D341Med (cell line): ENCODE measurements at regions not wholly inside any gene's neighbourhood (a gene's known extent, or its start where the extent isn't known, plus 50 kb on each side); places are given as distances from the start of the nearest gene placed in this dataset.

Experiments
- DNase-seq: peaks from one replicate; pipeline ENCODE4 v3.0.0; 2012; ENCODE audit warnings: low spot score

GRCh38 chr10:42932735-42933447, 144.0 kb upstream of the RET start:
- DNase-seq = no peak

DNA sequence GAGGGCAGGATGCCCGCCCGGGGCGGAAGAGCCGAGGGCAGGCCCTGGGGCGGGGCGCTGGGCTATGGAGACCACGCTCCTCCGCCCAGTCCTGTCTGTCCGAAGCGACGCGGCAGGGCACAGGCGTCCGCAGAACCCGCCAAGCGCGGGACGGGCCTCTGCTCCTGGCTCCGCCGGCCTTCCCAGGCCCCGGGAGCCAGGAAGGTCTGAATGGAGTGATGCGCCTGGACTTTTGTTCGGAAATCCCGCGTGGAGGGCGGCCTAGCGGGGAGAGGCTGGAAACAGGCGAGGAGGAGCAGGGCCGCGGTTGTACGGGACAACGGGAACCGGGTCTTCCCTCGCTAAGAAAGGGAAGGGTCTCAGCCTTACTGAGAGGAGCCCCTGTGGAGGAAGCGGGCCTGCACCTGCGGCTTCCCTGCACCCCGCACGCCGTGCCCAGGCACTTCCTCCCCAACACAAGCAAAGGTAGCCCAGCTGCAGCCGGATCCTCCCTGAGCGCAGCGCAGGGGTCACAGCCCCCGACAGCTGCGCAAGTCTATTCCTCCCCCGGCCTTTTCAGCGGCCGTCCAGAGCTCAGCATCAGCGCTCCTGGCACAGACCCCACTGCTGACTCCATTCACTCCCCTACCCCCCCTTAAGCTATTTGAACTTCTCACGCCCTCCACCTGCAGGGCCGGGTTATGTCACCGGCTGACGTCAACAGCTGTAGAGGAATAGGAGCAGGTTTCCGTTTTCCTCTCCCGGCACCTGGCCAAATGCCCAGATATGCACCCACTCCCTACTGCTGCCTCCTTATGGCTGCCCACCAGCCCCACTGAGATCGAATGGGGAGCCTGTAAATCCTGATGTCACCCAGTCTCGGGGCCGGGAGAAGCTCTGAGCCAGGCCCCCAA, 143.2 kb upstream of the RET start:
- DNase-seq = no peak

- no peak for DNase-seq
These were observed 142.5 kb upstream of the RET start for GRCh38 chr10:42934351-42934811.

DNA sequence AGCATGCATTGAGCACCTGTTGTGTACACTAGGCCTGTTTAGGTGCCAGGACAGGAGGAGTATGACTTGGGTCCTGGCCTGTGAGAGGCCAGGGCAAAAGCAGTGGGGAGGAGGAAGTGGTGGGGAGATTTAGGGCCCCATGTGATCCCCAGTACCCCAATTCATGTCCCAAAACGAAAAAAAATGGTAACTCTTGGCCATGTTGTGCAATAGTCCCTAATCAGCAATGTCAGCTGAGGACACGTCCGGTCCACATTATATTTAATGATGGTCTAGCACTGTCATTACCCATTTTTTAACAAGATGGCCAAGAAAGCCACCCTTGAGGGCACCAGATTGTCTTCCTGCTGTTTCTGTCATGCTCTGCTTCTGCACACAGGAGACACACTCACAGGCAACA, 142.0 kb upstream of the RET start:
- no peak for DNase-seq

DNA sequence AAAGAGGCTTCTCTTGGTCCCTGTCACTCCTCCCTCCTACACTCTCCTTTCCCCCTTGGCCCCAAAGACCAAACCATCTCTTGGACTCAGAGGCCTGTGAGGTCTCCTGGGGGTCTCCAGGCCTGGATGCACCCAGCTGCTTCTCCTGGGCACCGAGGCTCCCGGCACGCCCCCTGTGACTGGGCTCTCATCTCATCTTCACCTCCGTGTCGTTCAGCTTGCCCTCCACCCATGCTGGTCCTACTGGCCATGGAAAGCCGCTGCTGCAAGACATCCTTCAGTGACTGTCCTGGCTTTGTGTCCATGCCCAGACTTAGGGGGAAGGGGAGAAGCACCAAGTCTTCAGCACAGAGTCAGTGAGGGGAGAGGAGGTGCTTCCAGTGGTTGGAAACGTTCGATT, 141.4 kb upstream of the RET start:
- DNase-seq = no peak

- DNase-seq = no peak
These were observed 140.3 kb upstream of the RET start for GRCh38 chr10:42936580-42936979.

- no peak for DNase-seq
These were observed 139.8 kb upstream of the RET start for GRCh38 chr10:42937048-42937447.

GRCh38 chr10:42937649-42938180, 139.2 kb upstream of the RET start:
- no peak for DNase-seq

DNA sequence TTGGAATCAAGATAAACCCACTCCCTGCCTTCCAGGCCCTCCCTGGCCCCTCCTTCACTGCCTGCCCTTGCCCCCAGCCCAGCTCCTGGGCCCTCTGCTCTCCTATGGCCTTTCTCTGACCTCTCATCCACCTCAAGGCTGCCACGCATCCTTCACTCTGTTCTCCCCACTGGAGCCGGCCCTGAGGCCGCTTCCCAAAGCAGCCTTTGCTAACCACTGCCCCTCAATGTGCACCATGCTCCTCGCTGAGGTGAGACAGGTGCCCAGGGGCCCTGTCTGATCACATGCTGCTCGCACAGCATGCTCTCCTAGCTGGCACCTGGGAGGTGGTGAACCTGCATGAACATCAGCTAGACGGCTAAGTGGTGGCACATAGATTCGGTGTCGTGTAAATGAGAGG, 138.5 kb upstream of the RET start:
- no peak for DNase-seq

- no peak for DNase-seq
These were observed 137.6 kb upstream of the RET start for GRCh38 chr10:42939237-42939636.

- no peak for DNase-seq
These were observed 137.0 kb upstream of the RET start for GRCh38 chr10:42939685-42940366.

DNA sequence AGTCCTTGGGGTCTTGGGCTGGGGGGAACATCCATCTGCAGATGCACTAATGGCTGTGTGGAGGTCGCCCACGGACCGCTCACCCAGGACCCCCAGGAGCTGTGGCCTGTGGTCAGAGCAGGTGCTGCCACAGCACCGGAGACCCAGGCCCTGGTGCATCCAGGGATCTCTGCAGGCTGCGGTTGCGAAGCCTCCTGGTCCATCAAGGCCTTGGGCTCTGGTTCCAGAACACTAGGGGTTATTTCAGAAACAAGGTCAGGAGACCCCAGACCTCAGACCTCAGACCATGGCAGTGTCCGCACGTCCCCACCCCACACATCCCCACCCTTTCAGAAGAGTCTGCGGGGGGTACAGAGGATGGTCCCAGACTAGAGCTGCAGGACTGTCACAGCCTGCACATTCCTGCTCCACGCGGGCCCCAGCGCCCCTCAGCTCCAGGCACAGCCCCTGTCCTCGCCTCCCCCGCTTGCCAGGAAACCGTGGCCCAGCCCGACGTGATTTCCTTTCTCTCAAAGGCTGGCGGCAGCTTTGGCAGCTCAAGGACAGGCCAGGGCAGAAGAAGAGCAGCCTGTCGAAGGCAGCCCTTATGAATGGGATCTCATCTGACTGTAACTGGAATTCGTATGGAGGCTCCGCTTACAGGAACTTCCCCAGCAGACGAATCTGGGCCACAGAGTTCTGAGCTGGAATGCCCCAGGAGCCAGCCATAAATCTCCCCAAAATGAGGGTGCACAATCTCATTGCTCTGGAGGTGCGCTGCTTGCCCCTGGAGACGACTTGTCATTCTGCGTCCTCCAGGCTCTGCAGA, 136.2 kb upstream of the RET start:
- no peak for DNase-seq

DNA sequence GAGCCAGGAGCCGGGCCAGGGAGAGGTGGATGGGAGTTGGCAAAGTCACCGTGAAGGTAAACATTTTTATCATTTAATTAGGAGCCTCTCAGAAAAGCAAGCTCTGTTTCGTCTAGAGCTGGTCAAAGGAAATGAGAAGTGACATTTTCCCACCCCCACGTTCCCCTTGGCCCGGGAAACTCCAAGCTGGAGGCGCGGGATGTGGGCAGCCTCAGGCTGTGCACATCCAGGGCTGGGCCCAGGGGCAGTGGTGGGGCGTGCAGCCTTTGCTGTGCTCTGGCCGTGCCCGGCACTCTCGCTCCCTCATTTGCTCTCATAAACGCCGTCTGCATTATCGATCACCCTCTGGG, 135.6 kb upstream of the RET start:
- no peak for DNase-seq

- no peak for DNase-seq
These were observed 135.1 kb upstream of the RET start for GRCh38 chr10:42941790-42942189.

DNA sequence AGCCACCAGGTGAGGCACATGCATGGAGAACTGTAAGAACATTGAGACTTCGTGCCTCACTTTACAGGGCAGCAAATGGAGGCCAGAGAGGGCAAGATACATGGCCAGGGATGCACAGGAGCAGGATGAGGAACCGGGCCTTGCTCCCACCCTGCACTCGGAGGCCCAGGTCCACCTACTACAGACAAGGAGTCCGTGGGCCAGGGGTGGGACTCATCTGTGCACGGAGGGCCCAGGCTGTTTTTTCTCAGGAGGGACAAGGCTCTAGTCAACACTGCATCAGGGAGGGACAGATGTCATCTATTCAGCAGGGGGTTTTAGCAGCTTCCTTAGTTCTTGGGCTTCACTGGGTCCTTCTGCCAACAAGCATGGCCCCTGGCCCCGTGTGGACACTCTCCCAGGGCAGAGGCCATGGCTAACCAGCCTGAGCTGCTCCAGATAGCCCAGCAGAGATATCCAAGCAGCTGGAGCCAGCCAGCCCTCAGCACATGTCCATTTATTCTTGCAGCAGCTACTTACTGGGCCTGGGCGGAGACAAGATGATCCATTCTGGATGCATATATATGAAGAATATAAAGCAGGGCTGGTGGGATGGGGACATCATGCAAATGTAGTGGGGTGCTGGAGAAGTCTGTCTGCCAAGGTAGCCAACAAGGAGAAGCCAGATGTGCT, 134.5 kb upstream of the RET start:
- DNase-seq = no peak

GRCh38 chr10:42943025-42943818, 133.6 kb upstream of the RET start:
- no peak for DNase-seq

- DNase-seq = no peak
These were observed 128.8 kb upstream of the RET start for GRCh38 chr10:42948040-42948439.

DNA sequence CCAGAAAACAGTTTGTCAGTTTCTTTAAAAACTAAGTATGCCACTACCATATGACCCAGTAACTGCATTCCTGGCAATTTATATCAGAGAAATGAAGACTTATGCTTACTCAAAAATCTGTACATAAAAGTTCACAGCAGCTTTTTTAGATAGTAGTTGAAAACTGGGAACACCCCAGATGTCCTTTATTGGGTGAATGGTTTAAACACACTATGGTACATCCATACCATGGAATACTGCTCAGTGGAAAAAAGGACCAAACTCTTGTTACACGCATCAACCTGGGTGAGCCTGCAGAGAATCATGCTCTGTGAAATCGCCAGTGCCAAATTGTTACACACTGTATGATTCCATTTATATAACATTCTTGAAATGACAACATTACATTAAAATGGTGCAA, 127.6 kb upstream of the RET start:
- DNase-seq = no peak

DNA sequence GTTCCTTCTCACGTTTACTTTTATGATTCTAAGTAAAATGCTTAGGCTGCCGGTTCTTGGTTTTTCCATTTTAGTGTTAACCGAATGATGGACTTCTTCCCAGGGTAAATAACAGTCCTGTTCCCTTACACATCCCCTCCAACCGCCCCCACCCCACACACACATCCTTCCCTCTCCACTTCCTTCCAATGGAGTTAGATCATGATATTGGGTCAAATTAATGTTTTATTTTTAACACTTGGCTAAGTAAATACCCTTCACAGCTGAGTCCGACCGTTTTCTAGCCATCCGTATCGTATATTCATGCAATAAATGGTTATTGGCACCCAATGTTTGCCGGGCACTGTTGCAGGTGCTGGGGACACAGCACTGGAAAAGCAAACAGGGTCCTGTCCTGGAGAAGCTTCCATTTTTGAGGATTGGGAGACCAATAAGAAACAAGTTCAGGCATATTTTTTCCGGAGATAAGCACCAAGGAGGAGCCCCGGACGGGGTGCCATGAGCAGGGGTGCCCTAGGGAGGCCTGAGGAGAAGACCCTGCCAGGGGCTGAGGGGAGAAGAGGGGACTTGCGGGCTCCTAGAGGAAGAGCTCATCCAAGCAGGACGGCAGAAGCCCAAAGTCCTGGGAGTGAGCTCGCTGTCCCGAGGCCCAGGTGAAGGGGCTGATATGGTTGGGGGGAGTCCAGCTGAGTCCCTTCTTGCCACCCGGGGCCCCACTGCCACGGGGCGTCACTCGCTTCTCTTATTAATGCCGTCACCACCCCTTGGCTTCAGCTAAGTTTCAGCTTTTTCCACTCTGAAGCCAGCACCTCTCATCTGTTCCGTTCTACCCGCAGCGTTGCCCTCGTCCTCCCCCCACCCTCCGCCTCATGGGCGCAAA, 126.0 kb upstream of the RET start:
- DNase-seq = no peak
